ENCODE measurements at regions not wholly inside any gene's neighbourhood (a gene's known extent, or its start where the extent isn't known, plus 50 kb on each side); places are given as distances from the start of the nearest gene placed in this dataset.
"Not testable (repeated sequence)": the region's sequence is repeated elsewhere in the genome, so short reads cannot be mapped to it uniquely, and the experiment has no call there.

DNA sequence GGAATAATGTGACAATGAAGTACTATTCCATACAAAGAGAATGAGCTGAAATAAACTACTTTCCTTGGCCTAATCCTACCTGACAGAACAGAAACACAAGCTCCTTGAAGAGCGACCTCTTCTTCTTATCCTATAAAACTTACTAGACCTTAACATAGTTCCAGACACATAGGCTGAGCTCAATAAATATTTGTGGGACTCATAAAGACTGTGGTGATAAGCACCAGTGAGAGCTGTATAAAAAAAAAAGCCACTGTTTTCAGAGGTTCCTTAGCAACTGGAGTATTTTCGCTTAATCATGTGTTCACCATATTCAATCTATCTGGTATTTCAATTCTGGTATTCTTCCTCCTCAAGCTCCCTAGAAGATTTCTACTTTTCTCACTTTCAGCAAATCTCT lies 1129.6 kb downstream of the STPG2 start:
- DNase-seq (ENCODE audit: low read depth in 3 of 3, low spot score in 2 of 3), result no peak

- no peak for DNase-seq (ENCODE audit: low read depth in 3 of 3, low spot score in 2 of 3)
Observed at GRCh38 chr4:97015301-97015700, 1128.0 kb downstream of the STPG2 start.

DNA sequence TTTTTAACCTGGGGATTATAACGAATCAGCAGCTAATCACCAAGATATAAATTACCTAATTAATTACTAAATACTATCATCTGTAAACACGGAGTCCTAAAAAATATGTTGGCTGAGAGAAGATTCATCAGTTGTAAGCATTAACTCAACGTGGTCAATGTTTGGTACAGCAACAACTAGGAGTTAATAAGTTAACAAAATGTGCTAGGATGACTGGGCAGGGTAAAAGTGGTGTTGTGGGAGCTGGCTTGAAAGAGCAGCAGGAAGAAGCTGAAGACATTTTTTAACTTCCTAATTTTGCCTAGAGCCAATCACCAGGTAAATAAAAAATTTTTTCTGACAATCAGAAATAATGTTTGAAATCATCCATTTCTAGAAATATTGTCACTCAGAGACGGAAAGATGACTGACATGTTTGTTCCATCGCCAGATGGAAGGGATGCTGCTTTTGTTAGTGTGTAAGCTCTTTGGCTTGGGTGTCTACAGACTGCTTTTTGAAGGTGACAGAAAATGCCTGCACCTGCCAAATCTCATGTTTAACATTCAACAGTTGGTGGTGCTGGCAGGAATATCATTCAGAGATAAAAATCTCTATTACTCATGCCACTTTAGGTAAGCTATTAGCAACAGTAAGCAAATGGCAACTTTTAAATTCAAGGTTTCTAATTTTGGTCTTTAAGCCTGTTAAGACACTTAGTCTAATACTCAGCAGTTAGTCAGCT lies 1126.9 kb downstream of the STPG2 start:
- no peak for DNase-seq (ENCODE audit: low read depth in 3 of 3, low spot score in 2 of 3)

DNA sequence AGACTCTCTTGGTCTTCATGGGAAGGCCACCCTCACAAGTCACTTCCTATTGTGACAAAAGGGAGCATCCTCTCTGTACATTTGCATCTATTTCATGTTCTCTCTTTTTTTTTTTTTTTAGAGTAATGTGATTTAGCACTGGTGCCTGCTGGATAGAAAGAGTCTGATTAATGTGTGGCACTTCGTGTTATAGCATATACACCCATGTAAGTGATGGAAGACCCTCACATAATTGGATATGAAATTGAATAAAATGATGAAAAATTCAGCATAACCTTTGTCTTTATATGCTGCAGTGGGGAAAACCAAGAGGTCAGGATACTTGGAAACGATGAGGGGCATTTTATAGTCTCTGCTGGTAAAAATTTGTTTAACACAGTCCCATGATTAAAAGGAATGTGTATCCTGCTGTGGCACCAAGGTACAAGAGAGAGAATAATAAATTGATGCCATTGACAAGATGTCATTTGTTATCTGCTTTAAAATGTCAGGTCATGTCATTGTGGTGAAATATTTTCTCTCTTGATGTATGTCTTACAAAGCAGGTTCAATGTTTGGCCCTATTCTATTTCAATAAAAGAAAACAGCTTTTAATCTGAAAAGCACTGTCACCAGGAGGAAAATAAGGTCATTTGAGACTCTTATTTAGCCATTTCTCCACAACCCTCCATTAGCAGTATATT lies 1115.4 kb downstream of the STPG2 start:
- DNase-seq (ENCODE audit: low read depth in 3 of 3, low spot score in 2 of 3), result no peak

DNA sequence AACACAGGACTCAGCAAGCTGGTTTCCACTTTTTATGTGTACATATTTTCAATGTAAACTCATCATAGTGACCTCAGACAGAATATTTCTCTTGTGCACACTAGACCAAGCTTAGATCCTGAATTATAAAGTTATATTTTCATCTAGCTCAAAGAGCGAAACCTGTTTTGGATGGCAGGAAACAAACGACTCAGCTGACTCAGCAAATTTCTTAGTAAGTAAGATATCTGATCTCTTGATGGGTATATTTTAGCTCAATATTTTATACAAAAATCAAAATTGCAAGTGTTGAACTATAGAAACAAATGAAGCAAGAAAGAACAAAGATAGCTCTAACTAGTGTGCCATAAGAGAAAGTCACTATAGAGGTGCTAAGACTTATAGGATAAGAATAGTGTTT lies 1114.5 kb downstream of the STPG2 start:
- DNase-seq (ENCODE audit: low read depth in 3 of 3, low spot score in 2 of 3), result no peak

GRCh38 chr4:97037411-97038145 lies 1105.7 kb downstream of the STPG2 start:
- DNase-seq (ENCODE audit: low read depth in 3 of 3, low spot score in 2 of 3), result peak in 1 of 3 donors; percentile 36

DNA sequence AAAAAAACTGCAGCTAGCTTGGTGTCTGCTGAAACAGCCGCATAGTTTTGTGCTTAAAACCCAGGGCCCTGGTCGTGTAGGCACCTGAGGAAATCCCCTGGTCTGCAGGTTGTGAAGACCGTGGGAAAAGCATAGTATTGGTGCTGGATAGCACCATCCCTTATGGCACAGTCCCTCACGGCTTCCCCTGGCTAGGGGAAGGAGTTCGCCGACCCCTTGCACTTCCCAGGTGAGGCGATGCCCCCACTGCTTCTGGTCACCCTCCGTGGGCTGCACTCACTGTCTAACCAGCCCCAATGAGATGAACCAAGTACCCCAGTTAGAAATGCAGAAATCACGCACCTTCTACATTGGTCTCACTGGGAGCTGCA lies 1105.1 kb downstream of the STPG2 start:
- no peak for DNase-seq (ENCODE audit: low read depth in 3 of 3, low spot score in 2 of 3)

DNA sequence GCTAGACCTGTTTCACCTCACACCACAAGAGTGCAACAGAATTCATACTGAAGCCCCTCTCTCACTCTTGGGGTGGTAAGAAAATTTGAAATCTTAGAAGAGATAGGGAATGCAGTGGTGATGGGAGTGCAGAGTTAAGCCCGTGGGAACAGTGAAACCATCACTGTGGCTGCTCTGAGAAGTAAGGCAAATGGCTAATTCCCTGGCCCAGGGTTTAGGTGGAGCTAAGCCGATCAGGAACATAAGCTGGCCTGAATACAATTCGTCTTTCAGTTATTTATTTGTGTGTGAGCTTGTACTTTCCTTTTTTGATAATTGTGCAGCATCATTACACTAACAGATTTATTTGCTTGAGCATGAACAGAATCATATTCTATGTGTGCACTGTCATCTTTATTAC lies 1070.6 kb downstream of the STPG2 start:
- DNase-seq (ENCODE audit: low read depth in 3 of 3, low spot score in 2 of 3), result no peak

DNA sequence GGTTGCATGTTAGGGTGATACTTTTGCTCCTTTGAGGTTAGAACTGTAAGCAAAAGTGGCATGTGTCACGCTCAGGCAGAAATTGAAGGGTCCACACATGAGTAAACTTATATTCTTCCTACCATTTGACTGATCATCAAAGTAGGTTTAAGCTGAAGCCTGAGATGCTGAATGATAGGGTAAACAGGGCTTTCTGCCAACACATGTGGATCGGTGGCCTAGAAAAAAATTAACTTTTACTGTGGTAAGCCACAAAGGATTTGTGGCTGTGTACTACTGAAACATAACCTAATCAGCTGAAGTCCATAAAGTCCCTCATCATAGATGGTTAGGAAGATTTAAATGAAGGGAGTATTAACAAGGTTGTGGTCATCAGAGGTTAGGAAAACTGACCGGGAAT lies 1070.1 kb downstream of the STPG2 start:
- no peak for DNase-seq (ENCODE audit: low read depth in 3 of 3, low spot score in 2 of 3)

DNA sequence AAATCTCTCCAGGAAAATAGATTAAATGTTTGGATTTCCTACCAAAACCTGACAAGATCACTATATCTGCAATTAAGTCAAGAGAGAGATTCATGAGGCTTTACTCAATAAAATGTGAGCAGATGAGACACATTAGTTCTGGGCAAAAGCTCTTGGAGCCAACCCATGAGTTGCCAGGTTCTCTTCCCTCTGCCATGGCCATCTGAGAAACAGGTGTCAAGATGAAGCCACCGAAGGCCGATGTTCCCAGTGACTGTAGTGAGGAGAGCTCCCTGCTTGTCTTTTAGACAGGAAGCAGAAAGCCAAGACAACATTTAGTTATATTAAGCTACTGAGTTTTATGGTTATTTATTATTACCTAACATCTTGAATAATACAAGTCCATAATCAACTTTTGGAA lies 1068.7 kb downstream of the STPG2 start:
- DNase-seq (ENCODE audit: low read depth in 3 of 3, low spot score in 2 of 3), result no peak

- DNase-seq (ENCODE audit: low read depth in 3 of 3, low spot score in 2 of 3), result no peak
Observed at GRCh38 chr4:97081951-97082350, 1061.3 kb downstream of the STPG2 start.

DNA sequence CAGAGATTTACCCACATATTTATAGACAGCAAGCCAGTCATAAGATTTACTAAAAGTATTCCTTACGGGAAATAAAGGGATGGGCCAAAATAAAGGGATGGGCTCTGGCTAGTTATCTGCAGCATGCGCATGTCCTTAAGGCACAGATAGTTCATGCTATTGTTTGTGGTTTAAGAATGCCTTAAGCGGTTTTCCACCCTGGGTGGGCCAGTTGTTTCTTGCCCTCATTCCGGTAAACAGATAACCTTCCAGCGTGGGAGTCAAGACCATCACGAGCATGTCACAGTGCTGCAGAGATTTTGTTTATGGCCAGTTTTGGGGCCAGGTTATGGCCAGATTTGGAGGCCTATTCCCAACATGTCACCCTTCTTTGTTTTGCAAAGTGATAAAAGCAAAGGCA lies 1046.2 kb downstream of the STPG2 start:
- not testable (repeated sequence) for DNase-seq (ENCODE audit: low read depth in 3 of 3, low spot score in 2 of 3)

- not testable (repeated sequence) for DNase-seq (ENCODE audit: low read depth in 3 of 3, low spot score in 2 of 3)
Observed at GRCh38 chr4:97101171-97101570, 1042.1 kb downstream of the STPG2 start.

GRCh38 chr4:97103252-97103651 lies 1040.0 kb downstream of the STPG2 start:
- DNase-seq (ENCODE audit: low read depth in 3 of 3, low spot score in 2 of 3), result no peak

GRCh38 chr4:97104006-97104405 lies 1039.3 kb downstream of the STPG2 start:
- no peak for DNase-seq (ENCODE audit: low read depth in 3 of 3, low spot score in 2 of 3)

DNA sequence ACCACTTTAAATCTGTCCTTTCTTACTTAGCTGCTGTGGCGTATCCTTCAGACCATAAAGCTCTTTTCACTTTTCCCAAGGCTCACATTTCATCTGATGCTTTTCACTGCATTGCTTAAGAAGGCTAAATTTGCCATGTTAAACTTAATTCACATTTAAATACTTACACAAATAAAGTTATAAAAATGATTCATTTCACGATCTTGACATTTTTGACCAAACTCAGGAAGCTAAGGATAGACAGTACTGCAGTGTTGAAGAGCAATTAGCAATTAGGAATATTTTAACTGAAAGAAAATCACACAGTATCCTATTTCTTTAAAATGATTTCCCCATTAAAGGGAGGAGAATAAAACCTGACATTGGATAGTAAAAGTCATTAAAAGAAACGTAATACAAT lies 1038.6 kb downstream of the STPG2 start:
- DNase-seq (ENCODE audit: low read depth in 3 of 3, low spot score in 2 of 3), result peak; percentile 19 to 36 (median 25)

- DNase-seq (ENCODE audit: low read depth in 3 of 3, low spot score in 2 of 3), result no peak
Observed at GRCh38 chr4:97105347-97106099, 1037.8 kb downstream of the STPG2 start.

DNA sequence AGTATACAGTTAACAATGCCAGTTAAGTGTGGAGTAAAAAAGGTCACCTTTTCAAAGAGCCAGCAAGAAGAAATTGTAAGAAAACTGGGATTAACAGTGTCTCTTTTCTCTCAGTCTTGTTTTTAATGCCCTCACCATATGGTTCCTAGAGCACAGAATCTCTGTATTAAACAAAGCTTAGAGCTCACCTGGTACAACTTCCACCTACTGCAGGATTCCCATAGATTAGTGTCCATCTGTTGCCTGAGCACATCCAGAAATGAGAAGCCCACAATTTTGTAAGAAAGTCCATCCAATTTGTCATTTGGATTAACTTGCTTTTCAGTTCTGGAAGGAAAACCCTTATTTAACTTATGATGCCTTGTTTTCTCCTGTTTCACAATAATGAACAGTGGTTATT lies 1037.1 kb downstream of the STPG2 start:
- DNase-seq (ENCODE audit: low read depth in 3 of 3, low spot score in 2 of 3), result no peak

GRCh38 chr4:97110506-97110905 lies 1032.8 kb downstream of the STPG2 start:
- DNase-seq (ENCODE audit: low read depth in 3 of 3, low spot score in 2 of 3), result no peak

DNA sequence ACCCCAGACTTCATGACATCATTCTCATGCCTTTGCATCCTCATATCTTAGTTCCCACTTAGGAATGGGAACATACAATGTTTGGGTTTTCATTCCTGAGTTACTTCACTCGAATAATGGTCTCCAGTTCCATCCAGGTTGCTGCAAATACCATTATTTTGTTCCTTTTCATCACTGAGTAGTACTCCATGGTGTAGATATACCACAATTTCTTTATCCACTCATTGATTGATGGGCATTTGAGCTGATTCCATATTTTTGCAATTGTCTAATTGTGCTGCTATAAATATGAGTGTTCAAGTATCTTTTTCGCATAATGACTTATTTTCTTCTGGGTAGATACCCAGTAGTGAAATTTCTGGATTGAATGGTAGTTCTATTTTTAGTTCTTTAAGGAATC lies 1026.8 kb downstream of the STPG2 start:
- no peak for DNase-seq (ENCODE audit: low read depth in 3 of 3, low spot score in 2 of 3)

DNA sequence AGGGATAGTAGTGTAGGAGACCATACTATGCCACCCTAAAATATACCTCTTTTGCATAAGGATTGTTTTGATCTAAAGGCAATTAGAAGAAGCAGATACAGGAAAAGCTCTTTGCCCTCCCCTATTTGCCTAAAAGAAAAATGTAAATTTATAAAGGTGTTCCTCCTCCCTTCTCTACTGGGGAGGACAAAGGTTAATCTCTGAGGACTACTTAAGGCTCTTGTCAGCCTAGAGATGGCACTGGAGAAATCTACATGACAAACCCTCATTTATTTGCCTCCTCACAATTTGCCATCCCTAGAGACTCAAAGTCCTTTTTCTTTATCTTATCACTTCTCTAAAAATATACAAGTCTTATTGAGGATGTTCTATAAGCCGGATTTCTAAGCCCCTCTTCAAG lies 1021.8 kb downstream of the STPG2 start:
- DNase-seq (ENCODE audit: low read depth in 3 of 3, low spot score in 2 of 3), result no peak

Data from right renal cortex interstitium (tissue), 3 donors.